Ovary (tissue), 7 donors: ENCODE measurements at regions not wholly inside any gene's neighbourhood (a gene's known extent, or its start where the extent isn't known, plus 50 kb on each side); places are given as distances from the start of the nearest gene placed in this dataset.

Source experiments
- DNase-seq, 5 donors: peaks; one replicate each; pipeline ENCODE4 v3.0.0-alpha.2; 2019 to 2020
- H3K27ac ChIP-seq, 2 donors: fragments of 200-600 bp; one replicate each; pipeline versions ENCODE4 v1.5.1 to v1.8.0; 2019 to 2022
- H3K27me3 ChIP-seq: fragments of 200-600 bp; one replicate; pipeline ENCODE4 v1.8.0; 2022
- H3K36me3 ChIP-seq: fragments of 200-600 bp; sonication (generic); one replicate; pipeline ENCODE4 v1.5.1; 2019
- H3K4me1 ChIP-seq: one replicate; pipeline ENCODE4 v1.8.1; 2013; ENCODE audit warnings: mild to moderate bottlenecking, moderate library complexity; ENCODE audit not compliant: insufficient read depth
- H3K4me3 ChIP-seq: fragments of 200-600 bp; sonication (generic); one replicate; pipeline ENCODE4 v1.5.1; 2017
- H3K9me3 ChIP-seq, 2 donors: fragments of 200-600 bp in 1 of 2; sonication (generic) in 1 of 2; one replicate each; pipeline versions ENCODE4 v1.5.1 to v1.8.1; 2013 to 2019; ENCODE audit warnings: mild to moderate bottlenecking in 1 of 2, moderate library complexity in 1 of 2
- CTCF ChIP-seq, 3 donors: fragments of 450-650 bp in 2 of 3; fragments of 200-600 bp in 1 of 3; IDR thresholded peaks; one replicate each; pipeline versions ENCODE4 v1.5.1 to v1.8.0; 2016 to 2022; ENCODE audit warnings: antibody characterized with exemption in 3 of 3, mild to moderate bottlenecking in 1 of 3
- EP300 ChIP-seq: sonication (generic); formaldehyde crosslinking; IDR thresholded peaks from one replicate; pipeline ENCODE4 v1.6.1; 2017; ENCODE audit warnings: antibody characterized with exemption
- POLR2A ChIP-seq: fragments of 450-650 bp; IDR thresholded peaks from one replicate; pipeline ENCODE4 v1.6.1; 2017; ENCODE audit warnings: antibody characterized with exemption, mild to moderate bottlenecking, moderate library complexity
- WGBS, 3 donors: extraction: QIAGEN DNeasy Blood & Tissue Kit in 1 of 3; methylation state at CpG; one replicate each; pipeline versions ENCODE4 v1.1.5 to v1.1.7; 2013 to 2017; 5-methylcytosine and 5-hydroxymethylcytosine counted together
- intact Hi-C, 4 donors: fragments of 100-400 bp; cut with DNase I; formaldehyde crosslinking; loops; one replicate each; pipeline versions ENCODE4 v1.11.0 to v1.15.1; 2022 to 2023
- donor health status: DM: no; HTN: no; CAD: no; lungs with moderate emphysema.
- donor health status: DM: no; HTN: no; CAD: no.
- donor health status: Bipolar disorder and iron deficiency.
- donor health status: DM: no; HTN: no; CAD: no.
- donor health status: DM: yes; HTN: yes; CAD: no.

- DNase-seq: no peak
- H3K27me3 ChIP-seq: no peaks in the 10 kb centered on the region
- no peaks in the 10 kb centered on the region for H3K9me3 ChIP-seq
- 90 to 96% (median 96%) methylated on average over 9 of the region's 9 CpGs for WGBS, 3 donors
- H3K27ac ChIP-seq: no peak overlapping the region
- H3K4me1 ChIP-seq: no peaks in the 10 kb centered on the region
- intact Hi-C loops: no loop called here
- no peaks in the 10 kb centered on the region for H3K36me3 ChIP-seq
- no peak overlapping the region for H3K4me3 ChIP-seq
- TF ChIP-seq CTCF (IDR thresholded peaks at IDR 0.05): no peak
- no peak for TF ChIP-seq POLR2A
- TF ChIP-seq EP300: no peak
Observed at GRCh38 chr11:23861615-23862014, 635.2 kb upstream of the LUZP2 start.

GRCh38 chr11:23865341-23865975 lies 631.4 kb upstream of the LUZP2 start:
- no peak for TF ChIP-seq POLR2A
- TF ChIP-seq CTCF (IDR thresholded peaks at IDR 0.05): no peak
- TF ChIP-seq EP300: no peak
- WGBS, 3 donors: 79 to 84% (median 82%) methylated on average over 4 of the region's 4 CpGs
- Histone ChIP-seq H3K27me3 (no peaks in the 10 kb centered on the region), H3K36me3 (no peaks in the 10 kb centered on the region), H3K4me1 (no peaks in the 10 kb centered on the region), H3K9me3 (no peaks in the 10 kb centered on the region), H3K4me3 (no peak overlapping the region), H3K27ac (no peak overlapping the region)
- intact Hi-C loops: no loop called here
- no peak for DNase-seq

- WGBS, 3 donors: 90 to 95% (median 94%) methylated on average over 1 of the region's 1 CpG
- no peak for DNase-seq
- intact Hi-C loops: no loop called here
Observed at GRCh38 chr11:23866641-23867040, 630.2 kb upstream of the LUZP2 start.

GRCh38 chr11:23869671-23870070 lies 627.2 kb upstream of the LUZP2 start:
- Histone ChIP-seq H3K27ac (no peak overlapping the region), H3K36me3 (no peaks in the 10 kb centered on the region), H3K4me3 (no peak overlapping the region), H3K27me3 (no peaks in the 10 kb centered on the region), H3K9me3 (no peaks in the 10 kb centered on the region), H3K4me1 (no peaks in the 10 kb centered on the region)
- WGBS, 3 donors: 89 to 92% (median 92%) methylated on average over 2 of the region's 2 CpGs
- TF ChIP-seq POLR2A: no peak
- TF ChIP-seq CTCF (IDR thresholded peaks at IDR 0.05): no peak
- TF ChIP-seq EP300: no peak
- intact Hi-C loops: no loop called here
- no peak for DNase-seq

More at GRCh38 chr11:23866641-23867040, 630.2 kb upstream of the LUZP2 start:
- H3K27me3 ChIP-seq: no peaks in the 10 kb centered on the region
- H3K4me1 ChIP-seq: no peaks in the 10 kb centered on the region
- TF ChIP-seq CTCF (IDR thresholded peaks at IDR 0.05) (no peak), POLR2A (no peak), EP300 (no peak)
- no peak overlapping the region for H3K4me3 ChIP-seq
- H3K9me3 ChIP-seq: no peaks in the 10 kb centered on the region
- no peak overlapping the region for H3K27ac ChIP-seq
- no peaks in the 10 kb centered on the region for H3K36me3 ChIP-seq
